ENCODE measurements at regions not wholly inside any gene's neighbourhood (a gene's known extent, or its start where the extent isn't known, plus 50 kb on each side); places are given as distances from the start of the nearest gene placed in this dataset.

DNA sequence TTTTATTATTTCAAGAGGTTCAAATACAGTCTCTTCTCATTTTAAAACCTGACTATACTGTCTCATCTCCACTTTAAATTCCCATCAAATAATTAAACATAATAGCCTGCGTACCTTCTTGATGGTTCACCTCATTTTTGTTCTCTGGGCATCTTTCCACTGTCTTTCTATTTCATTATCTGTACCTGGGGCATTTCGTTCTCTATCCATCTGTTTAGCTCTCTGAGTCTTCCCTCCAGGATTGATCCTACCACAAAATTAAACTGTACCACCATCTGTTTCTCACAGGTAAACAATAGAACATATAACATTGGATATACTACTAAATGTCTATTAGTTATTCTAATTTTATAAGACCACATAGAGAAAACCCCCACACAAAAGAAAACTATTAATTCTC lies 1331.4 kb downstream of the NSUN3 start:
- TF ChIP-seq, protein P1, sequence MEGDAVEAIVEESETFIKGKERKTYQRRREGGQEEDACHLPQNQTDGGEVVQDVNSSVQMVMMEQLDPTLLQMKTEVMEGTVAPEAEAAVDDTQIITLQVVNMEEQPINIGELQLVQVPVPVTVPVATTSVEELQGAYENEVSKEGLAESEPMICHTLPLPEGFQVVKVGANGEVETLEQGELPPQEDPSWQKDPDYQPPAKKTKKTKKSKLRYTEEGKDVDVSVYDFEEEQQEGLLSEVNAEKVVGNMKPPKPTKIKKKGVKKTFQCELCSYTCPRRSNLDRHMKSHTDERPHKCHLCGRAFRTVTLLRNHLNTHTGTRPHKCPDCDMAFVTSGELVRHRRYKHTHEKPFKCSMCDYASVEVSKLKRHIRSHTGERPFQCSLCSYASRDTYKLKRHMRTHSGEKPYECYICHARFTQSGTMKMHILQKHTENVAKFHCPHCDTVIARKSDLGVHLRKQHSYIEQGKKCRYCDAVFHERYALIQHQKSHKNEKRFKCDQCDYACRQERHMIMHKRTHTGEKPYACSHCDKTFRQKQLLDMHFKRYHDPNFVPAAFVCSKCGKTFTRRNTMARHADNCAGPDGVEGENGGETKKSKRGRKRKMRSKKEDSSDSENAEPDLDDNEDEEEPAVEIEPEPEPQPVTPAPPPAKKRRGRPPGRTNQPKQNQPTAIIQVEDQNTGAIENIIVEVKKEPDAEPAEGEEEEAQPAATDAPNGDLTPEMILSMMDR (IDR thresholded peaks at IDR 0.05 in 2 of 3, conservative IDR thresholded peaks at IDR 0.05 in 1 of 3; ENCODE audit: borderline replicate concordance in 1 of 3, insufficient read depth in 1 of 3, low read depth in 2 of 3, low read length in 2 of 3), result no peak
- TF ChIP-seq POLR2AphosphoS5 (IDR thresholded peaks at IDR 0.05; ENCODE audit: low read depth, low read length), result no peak
- no peak for TF ChIP-seq POLR2A (IDR thresholded peaks at IDR 0.05; ENCODE audit: borderline replicate concordance, extremely low read depth, insufficient read depth, insufficient read length)
- no peak for TF ChIP-seq SIN3A (IDR thresholded peaks at IDR 0.05; ENCODE audit: low read depth)
- TF ChIP-seq, protein P2, sequence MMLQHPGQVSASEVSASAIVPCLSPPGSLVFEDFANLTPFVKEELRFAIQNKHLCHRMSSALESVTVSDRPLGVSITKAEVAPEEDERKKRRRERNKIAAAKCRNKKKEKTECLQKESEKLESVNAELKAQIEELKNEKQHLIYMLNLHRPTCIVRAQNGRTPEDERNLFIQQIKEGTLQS (IDR thresholded peaks at IDR 0.05), result no peak
- no peak for TF ChIP-seq SP1 (IDR thresholded peaks at IDR 0.05; ENCODE audit: low read depth)
- TF ChIP-seq JUND (IDR thresholded peaks at IDR 0.05), result no peak
- TF ChIP-seq TCF7L2 (IDR thresholded peaks at IDR 0.05; ENCODE audit: borderline replicate concordance, extremely low read depth, insufficient read depth, insufficient read length), result no peak
- no peak for TF ChIP-seq EZH2 (IDR thresholded peaks at IDR 0.05)
- TF ChIP-seq ZNF274 (IDR thresholded peaks at IDR 0.05; ENCODE audit: low read depth, low read length), result no peak
- no peak for TF ChIP-seq CEBPB (IDR thresholded peaks at IDR 0.05; ENCODE audit: low read depth)
- no peak for TF ChIP-seq ZFX (IDR thresholded peaks at IDR 0.05)
